GM23338 (cell line): ENCODE measurements at regions not wholly inside any gene's neighbourhood (a gene's known extent, or its start where the extent isn't known, plus 50 kb on each side); places are given as distances from the start of the nearest gene placed in this dataset.

Experiments
- ATAC-seq: fragments of 200-7000 bp; cut with Tn5 transposase; 3 replicates; pipeline ENCODE4 v1.9.1; 2020
- DNase-seq: peaks from one replicate; pipeline ENCODE4 v3.0.0-alpha.2; 2015; ENCODE audit warnings: low spot score
- H2AFZ ChIP-seq: fragments of 200-600 bp; sonication (generic); 2 replicates; pipeline ENCODE4 v1.8.0; 2016; ENCODE audit warnings: antibody characterized with exemption, mild to moderate bottlenecking, moderate library complexity
- H3F3A ChIP-seq: fragments of 200-600 bp; sonication (generic); replicated peaks from 2 replicates; pipeline ENCODE4 v1.8.0; 2017; ENCODE audit warnings: antibody characterized with exemption, mixed run types, low read depth
- H3K27ac ChIP-seq: fragments of 200-600 bp; sonication (generic); 2 replicates; pipeline ENCODE4 v1.6.1; 2016; ENCODE audit warnings: low read depth
- H3K27me3 ChIP-seq: fragments of 200-600 bp; sonication (generic); 2 replicates; pipeline ENCODE4 v1.8.0; 2016; ENCODE audit warnings: mild to moderate bottlenecking, mixed run types, moderate library complexity; ENCODE audit not compliant: insufficient read depth
- H3K36me3 ChIP-seq: fragments of 200-600 bp; sonication (generic); 2 replicates; pipeline ENCODE4 v1.8.0; 2016; ENCODE audit warnings: mild to moderate bottlenecking; ENCODE audit not compliant: insufficient read depth
- H3K4me1 ChIP-seq: fragments of 200-600 bp; sonication (generic); 2 replicates; pipeline ENCODE4 v1.8.0; 2016; ENCODE audit warnings: mild to moderate bottlenecking, moderate library complexity; ENCODE audit not compliant: insufficient read depth
- H3K4me2 ChIP-seq: fragments of 200-600 bp; sonication (generic); 2 replicates; pipeline ENCODE4 v1.7.1; 2017; ENCODE audit warnings: mixed run types
- H3K4me3 ChIP-seq: fragments of 200-600 bp; sonication (generic); 2 replicates; pipeline ENCODE4 v1.6.1; 2016; ENCODE audit warnings: mixed run types
- H3K79me2 ChIP-seq: fragments of 200-600 bp; sonication (generic); replicated peaks from 2 replicates; pipeline ENCODE4 v1.8.0; 2017; ENCODE audit warnings: mild to moderate bottlenecking; ENCODE audit not compliant: insufficient read depth
- H3K9me2 ChIP-seq: fragments of 200-600 bp; sonication (generic); 2 replicates; pipeline ENCODE4 v1.8.0; 2017; ENCODE audit not compliant: insufficient read depth
- H4K20me1 ChIP-seq: fragments of 200-600 bp; sonication (generic); replicated peaks from 2 replicates; pipeline ENCODE4 v1.8.0; 2017; ENCODE audit warnings: mild to moderate bottlenecking; ENCODE audit not compliant: insufficient read depth
- H3K27ac Mint-ChIP-seq: 2 replicates; pipeline ENCODE4 v1.8.0; 2020; ENCODE audit warnings: inconsistent platforms, mild to moderate bottlenecking, moderate library complexity, mixed read lengths
- H3K27me3 Mint-ChIP-seq: 3 replicates; pipeline ENCODE4 v1.8.0; 2022; ENCODE audit warnings: low read depth, mild to moderate bottlenecking, moderate library complexity, mixed read lengths, inconsistent platforms; ENCODE audit not compliant: insufficient read depth, poor library complexity
- H3K36me3 Mint-ChIP-seq: 3 replicates; pipeline ENCODE4 v1.8.0; 2021; ENCODE audit warnings: low read depth, mild to moderate bottlenecking, inconsistent platforms, moderate library complexity, mixed read lengths
- H3K4me1 Mint-ChIP-seq: 3 replicates; pipeline ENCODE4 v1.8.0; 2020; ENCODE audit warnings: mild to moderate bottlenecking, inconsistent platforms, mixed read lengths
- H3K4me3 Mint-ChIP-seq: 3 replicates; pipeline ENCODE4 v1.8.0; 2021; ENCODE audit warnings: moderate library complexity, mild to moderate bottlenecking, inconsistent platforms, mixed read lengths
- H3K9me3 Mint-ChIP-seq: 3 replicates; pipeline ENCODE4 v1.8.0; 2020; ENCODE audit warnings: moderate library complexity, mild to moderate bottlenecking, inconsistent platforms, mixed read lengths
- CTCF ChIP-seq, 2 experiments: fragments of 200-600 bp in 1 of 2; sonication (generic) in 1 of 2; conservative IDR thresholded peaks; 2 replicates each; pipeline versions ENCODE4 v1.5.1 to v1.6.1; 2016 to 2017; ENCODE audit warnings: antibody characterized with exemption in 2 of 2, low read depth in 2 of 2, mild to moderate bottlenecking in 2 of 2, moderate library complexity in 1 of 2
- EZH2 ChIP-seq: fragments of 200-600 bp; sonication (generic); IDR thresholded peaks from one replicate; pipeline ENCODE4 v1.8.0; 2017; ENCODE audit warnings: antibody characterized with exemption, mild to moderate bottlenecking, low read depth; ENCODE audit not compliant: unreplicated experiment
- EZH2phosphoT487 ChIP-seq: fragments of 200-600 bp; sonication (generic); IDR thresholded peaks from one replicate; pipeline ENCODE4 v1.8.1; 2018; ENCODE audit warnings: antibody characterized with exemption; ENCODE audit not compliant: unreplicated experiment
- JUNB ChIP-seq: IDR thresholded peaks from one replicate; pipeline ENCODE4 v1.6.1; 2016; ENCODE audit warnings: antibody characterized with exemption; ENCODE audit not compliant: unreplicated experiment
- NANOG ChIP-seq: IDR thresholded peaks from 2 replicates; pipeline ENCODE4 v1.6.1; 2016; ENCODE audit warnings: antibody characterized with exemption, borderline replicate concordance
- POLR2AphosphoS5 ChIP-seq: IDR thresholded peaks from 2 replicates; pipeline ENCODE4 v1.6.1; 2016; ENCODE audit warnings: antibody characterized with exemption, low read depth
- REST ChIP-seq: IDR thresholded peaks from one replicate; pipeline ENCODE4 v1.6.1; 2018; ENCODE audit warnings: antibody characterized with exemption; ENCODE audit not compliant: unreplicated experiment
- STAT1 ChIP-seq: IDR thresholded peaks from one replicate; pipeline ENCODE4 v1.6.1; 2016; ENCODE audit warnings: antibody characterized with exemption; ENCODE audit not compliant: unreplicated experiment
- ZNF114 ChIP-seq: fragments of 250-450 bp; sonication (Bioruptor Pico); IDR thresholded peaks from 2 replicates; pipeline ENCODE4 v1.5.0; 2020; ENCODE audit warnings: mild to moderate bottlenecking, moderate library complexity
- ZNF331 ChIP-seq: fragments of 250-450 bp; sonication (Bioruptor Pico); IDR thresholded peaks from 2 replicates; pipeline ENCODE4 v1.5.0; 2020; ENCODE audit warnings: low read depth, mild to moderate bottlenecking, moderate library complexity

- no peak for TF ChIP-seq EZH2
- TF ChIP-seq STAT1 = no peak
- TF ChIP-seq EZH2phosphoT487 = no peak
- no peak for TF ChIP-seq ZNF331 (CRISPR knock-in tag)
Observed at GRCh38 chr17:54771409-54771915, 129.2 kb upstream of the TOM1L1 start (continued).

GRCh38 chr17:54780238-54780637 is 120.4 kb upstream of the TOM1L1 start:
- ATAC-seq = no peak
- H3K79me2 ChIP-seq = no peaks in the 10 kb centered on the region
- no peaks in the 10 kb centered on the region for H3K27me3 Mint-ChIP-seq
- TF ChIP-seq ZNF114 = no peak
- no peak for TF ChIP-seq NANOG
- no peak for TF ChIP-seq POLR2AphosphoS5
- no peak overlapping the region for H3K4me2 ChIP-seq
- H3K4me3 Mint-ChIP-seq = no peak overlapping the region
- no peak overlapping the region for H3K4me3 ChIP-seq
- H4K20me1 ChIP-seq = no peaks in the 10 kb centered on the region
- no peaks in the 10 kb centered on the region for H3K36me3 Mint-ChIP-seq
- H3K27ac ChIP-seq = no peak overlapping the region
- H3K9me3 Mint-ChIP-seq = no peaks in the 10 kb centered on the region
- H2AFZ ChIP-seq = no peak overlapping the region
- H3F3A ChIP-seq = no peaks in the 10 kb centered on the region
- H3K27ac Mint-ChIP-seq = no peak overlapping the region
- peaks cover 9% of the 10 kb centered on the region; the same call in 1 of the 2 replicates for H3K9me2 ChIP-seq
- no peaks in the 10 kb centered on the region for H3K4me1 ChIP-seq
- DNase-seq = no peak
- no peaks in the 10 kb centered on the region for H3K36me3 ChIP-seq
- no peaks in the 10 kb centered on the region for H3K27me3 ChIP-seq
- H3K4me1 Mint-ChIP-seq = peaks cover 6% of the 10 kb centered on the region; the same call in 2 of the 3 replicates

GRCh38 chr17:54781389-54781788 is 119.3 kb upstream of the TOM1L1 start:
- H3K27ac Mint-ChIP-seq = no peak overlapping the region
- peaks cover 6% of the 10 kb centered on the region; the same call in 2 of the 3 replicates for H3K4me1 Mint-ChIP-seq
- Histone ChIP-seq H3F3A (no peaks in the 10 kb centered on the region), H3K36me3 (no peaks in the 10 kb centered on the region), H3K27ac (no peak overlapping the region), H3K27me3 (no peaks in the 10 kb centered on the region), H3K79me2 (no peaks in the 10 kb centered on the region), H3K4me1 (no peaks in the 10 kb centered on the region), H3K9me2 (peaks cover 9% of the 10 kb centered on the region; the same call in 1 of the 2 replicates), H3K4me3 (no peak overlapping the region), H3K4me2 (no peak overlapping the region), H2AFZ (no peak overlapping the region), H4K20me1 (no peaks in the 10 kb centered on the region)
- H3K36me3 Mint-ChIP-seq = no peaks in the 10 kb centered on the region
- no peaks in the 10 kb centered on the region for H3K9me3 Mint-ChIP-seq
- no peak for DNase-seq
- ATAC-seq = no peak
- no peaks in the 10 kb centered on the region for H3K27me3 Mint-ChIP-seq
- H3K4me3 Mint-ChIP-seq = no peak overlapping the region
- TF ChIP-seq EZH2 (no peak), JUNB (no peak), REST (no peak), CTCF (conservative IDR thresholded peaks at IDR 0.05; ENCODE audit: low read depth in 2 of 2) (no peak), POLR2AphosphoS5 (no peak), EZH2phosphoT487 (no peak)
